ENCODE measurements at regions not wholly inside any gene's neighbourhood (a gene's known extent, or its start where the extent isn't known, plus 50 kb on each side); places are given as distances from the start of the nearest gene placed in this dataset.

- peak; percentile 50 for DNase-seq
These were observed 70.5 kb downstream of the FAM217A start for GRCh38 chr6:4008324-4009047.

GRCh38 chr6:4009486-4009885 lies 69.5 kb downstream of the FAM217A start:
- DNase-seq: no peak

- no peak for DNase-seq
These were observed 68.9 kb downstream of the FAM217A start for GRCh38 chr6:4010048-4010447.

- DNase-seq: peak; percentile 60
These were observed 68.2 kb downstream of the FAM217A start for GRCh38 chr6:4010689-4011090.

- DNase-seq: no peak
These were observed 66.1 kb downstream of the FAM217A start for GRCh38 chr6:4012826-4013225.

- DNase-seq: peak; percentile 15
These were observed 61.7 kb downstream of the FAM217A start for GRCh38 chr6:4017058-4017739.

- DNase-seq: peak; percentile 57
These were observed 61.1 kb downstream of the FAM217A start for GRCh38 chr6:4017834-4018170.

GRCh38 chr6:4018171-4018923 lies 60.6 kb downstream of the FAM217A start:
- DNase-seq: peak; percentile 97

Data from activated CD4-positive, alpha-beta T cell treated with anti-CD3 and anti-CD28 coated beads, Interleukin-10, Interleukin-2, amounts not matched to agents 100 ng/mL and 50 ng/mL, durations not matched to agents 16 hours and 8 hours (primary cell).